NCI-H128 (cell line): ENCODE measurements at regions not wholly inside any gene's neighbourhood (a gene's known extent, or its start where the extent isn't known, plus 50 kb on each side); places are given as distances from the start of the nearest gene placed in this dataset.

ENCODE experiments used
- DNase-seq: peaks from one replicate; lab custom pipeline; 2025; ENCODE audit not compliant: unreplicated experiment; lab: John Stamatoyannopoulos, UW

- DNase-seq: no peak
Measured at GRCh38 chr15:85941186-85941855, 138.3 kb upstream of the AGBL1 start.

GRCh38 chr15:85942632-85943031, 137.0 kb upstream of the AGBL1 start:
- DNase-seq: no peak

GRCh38 chr15:85943151-85943550, 136.5 kb upstream of the AGBL1 start:
- DNase-seq: no peak

- no peak for DNase-seq
Measured at GRCh38 chr15:85943791-85944190, 135.9 kb upstream of the AGBL1 start.

GRCh38 chr15:85947021-85947420, 132.7 kb upstream of the AGBL1 start:
- no peak for DNase-seq

- no peak for DNase-seq
Measured at GRCh38 chr15:85947936-85948335, 131.7 kb upstream of the AGBL1 start.

GRCh38 chr15:85950101-85950500, 129.6 kb upstream of the AGBL1 start:
- DNase-seq: no peak

- no peak for DNase-seq
Measured at GRCh38 chr15:85954586-85954985, 125.1 kb upstream of the AGBL1 start.

- no peak for DNase-seq
Measured at GRCh38 chr15:85955501-85956391, 123.9 kb upstream of the AGBL1 start.

- no peak for DNase-seq
Measured at GRCh38 chr15:85956532-85957275, 123.0 kb upstream of the AGBL1 start.

GRCh38 chr15:85959611-85960010, 120.1 kb upstream of the AGBL1 start:
- no peak for DNase-seq

GRCh38 chr15:85960381-85960780, 119.3 kb upstream of the AGBL1 start:
- DNase-seq: no peak

GRCh38 chr15:85961821-85962220, 117.8 kb upstream of the AGBL1 start:
- DNase-seq: no peak

- no peak for DNase-seq
Measured at GRCh38 chr15:85963262-85963760, 116.4 kb upstream of the AGBL1 start.

GRCh38 chr15:85964471-85964870, 115.2 kb upstream of the AGBL1 start:
- no peak for DNase-seq

- DNase-seq: no peak
Measured at GRCh38 chr15:85967553-85967952, 112.1 kb upstream of the AGBL1 start.

- no peak for DNase-seq
Measured at GRCh38 chr15:85972805-85973540, 106.7 kb upstream of the AGBL1 start.

- DNase-seq: no peak
Measured at GRCh38 chr15:85973584-85974347, 105.9 kb upstream of the AGBL1 start.

GRCh38 chr15:85974348-85974705, 105.3 kb upstream of the AGBL1 start:
- no peak for DNase-seq

- no peak for DNase-seq
Measured at GRCh38 chr15:85974742-85975141, 104.9 kb upstream of the AGBL1 start.
